C4-2B (cell line): ENCODE measurements at regions not wholly inside any gene's neighbourhood (a gene's known extent, or its start where the extent isn't known, plus 50 kb on each side); places are given as distances from the start of the nearest gene placed in this dataset.

Source experiments
- ZFX ChIP-seq: fragments of 450-650 bp; IDR thresholded peaks from 2 replicates; pipeline ENCODE4 v1.6.1; 2017
- TF ChIP-seq, protein P1 (sequence below): fragments of 450-650 bp; conservative IDR thresholded peaks from 2 replicates; pipeline ENCODE4 v1.5.1; 2017; ENCODE audit warnings: mild to moderate bottlenecking

DNA sequence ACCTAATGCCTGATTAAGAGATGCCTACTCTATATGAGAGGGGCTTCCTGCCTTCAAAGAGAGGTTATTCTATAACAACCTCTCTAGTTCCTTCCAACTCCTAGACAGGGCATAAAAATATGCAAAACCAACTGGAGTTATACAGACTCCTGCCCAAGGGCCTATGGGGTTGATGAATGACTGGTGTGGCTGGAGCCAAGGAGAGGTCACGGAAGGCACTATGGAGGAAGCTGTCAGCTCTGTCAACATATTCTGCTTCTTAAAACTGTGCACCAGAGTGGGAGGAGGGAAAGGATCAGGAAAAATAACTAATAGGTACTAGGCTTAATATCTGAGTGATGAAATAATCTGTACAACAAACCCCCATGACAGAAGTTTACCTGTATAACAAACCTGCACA is 120.9 kb upstream of the CDC42EP3 start:
- TF ChIP-seq, protein P1, sequence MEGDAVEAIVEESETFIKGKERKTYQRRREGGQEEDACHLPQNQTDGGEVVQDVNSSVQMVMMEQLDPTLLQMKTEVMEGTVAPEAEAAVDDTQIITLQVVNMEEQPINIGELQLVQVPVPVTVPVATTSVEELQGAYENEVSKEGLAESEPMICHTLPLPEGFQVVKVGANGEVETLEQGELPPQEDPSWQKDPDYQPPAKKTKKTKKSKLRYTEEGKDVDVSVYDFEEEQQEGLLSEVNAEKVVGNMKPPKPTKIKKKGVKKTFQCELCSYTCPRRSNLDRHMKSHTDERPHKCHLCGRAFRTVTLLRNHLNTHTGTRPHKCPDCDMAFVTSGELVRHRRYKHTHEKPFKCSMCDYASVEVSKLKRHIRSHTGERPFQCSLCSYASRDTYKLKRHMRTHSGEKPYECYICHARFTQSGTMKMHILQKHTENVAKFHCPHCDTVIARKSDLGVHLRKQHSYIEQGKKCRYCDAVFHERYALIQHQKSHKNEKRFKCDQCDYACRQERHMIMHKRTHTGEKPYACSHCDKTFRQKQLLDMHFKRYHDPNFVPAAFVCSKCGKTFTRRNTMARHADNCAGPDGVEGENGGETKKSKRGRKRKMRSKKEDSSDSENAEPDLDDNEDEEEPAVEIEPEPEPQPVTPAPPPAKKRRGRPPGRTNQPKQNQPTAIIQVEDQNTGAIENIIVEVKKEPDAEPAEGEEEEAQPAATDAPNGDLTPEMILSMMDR, result no peak
- no peak for TF ChIP-seq ZFX
